ENCODE measurements at regions not wholly inside any gene's neighbourhood (a gene's known extent, or its start where the extent isn't known, plus 50 kb on each side); places are given as distances from the start of the nearest gene placed in this dataset.

GRCh38 chr2:120590841-120591240 lies 144.8 kb upstream of the GLI2 start:
- FAIRE-seq, result no peak

More at GRCh38 chr2:120590841-120591240, 144.8 kb upstream of the GLI2 start:
- H3K4me2 ChIP-seq (ENCODE audit: low read depth, low read length), result no peak overlapping the region
- BruUV-seq (replicated peaks), result no TSS peak
- no peak overlapping the region for H3K27ac ChIP-seq (ENCODE audit: extremely low read length, insufficient read depth, low read length)
- H3K4me3 ChIP-seq (replicated peaks in 1 of 3; ENCODE audit: insufficient read depth in 1 of 3, low read depth in 2 of 3, low read length in 3 of 3), result no peak overlapping the region
- H3K79me2 ChIP-seq (ENCODE audit: insufficient read depth, low read length), result no peaks in the 10 kb centered on the region
- no peak overlapping the region for H2AFZ ChIP-seq (ENCODE audit: low read length)
- CTCF ChIA-PET (ENCODE audit: low intra/inter-chr PET ratio, low total read pairs), result no interaction called here
- POLR2A ChIA-PET, result no interaction called here
- H3K9me3 ChIP-seq (ENCODE audit: low read length), result no peaks in the 10 kb centered on the region
- no peaks in the 10 kb centered on the region for H4K20me1 ChIP-seq (ENCODE audit: insufficient read depth, low read length)
- DNase-seq (ENCODE audit: low spot score), result no peak
- H3K9ac ChIP-seq (ENCODE audit: insufficient read depth, low read depth, low read length), result no peak overlapping the region
- ATAC-seq, result no peak
- TF ChIP-seq SATB2 (CRISPR knock-in tag; IDR thresholded peaks at IDR 0.05), result no peak
- no peak for TF ChIP-seq ZNF350 (CRISPR knock-in tag; IDR thresholded peaks at IDR 0.05; ENCODE audit: borderline replicate concordance, low read depth)
- TF ChIP-seq ZNF34 (CRISPR knock-in tag; IDR thresholded peaks at IDR 0.05; ENCODE audit: borderline replicate concordance), result no peak
- no peak for TF ChIP-seq THRA (CRISPR knock-in tag; IDR thresholded peaks at IDR 0.05; ENCODE audit: borderline replicate concordance)
- no peak for TF ChIP-seq MXD4 (CRISPR knock-in tag; IDR thresholded peaks at IDR 0.05)
- no peak for TF ChIP-seq BRD4 (CRISPR knock-in tag; IDR thresholded peaks at IDR 0.05)
- TF ChIP-seq ATM (IDR thresholded peaks at IDR 0.05; ENCODE audit: borderline replicate concordance), result no peak
- TF ChIP-seq, protein P1, sequence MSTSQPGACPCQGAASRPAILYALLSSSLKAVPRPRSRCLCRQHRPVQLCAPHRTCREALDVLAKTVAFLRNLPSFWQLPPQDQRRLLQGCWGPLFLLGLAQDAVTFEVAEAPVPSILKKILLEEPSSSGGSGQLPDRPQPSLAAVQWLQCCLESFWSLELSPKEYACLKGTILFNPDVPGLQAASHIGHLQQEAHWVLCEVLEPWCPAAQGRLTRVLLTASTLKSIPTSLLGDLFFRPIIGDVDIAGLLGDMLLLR (CRISPR knock-in tag; IDR thresholded peaks at IDR 0.05), result no peak
- TF ChIP-seq PBX3 (CRISPR knock-in tag; IDR thresholded peaks at IDR 0.05; ENCODE audit: borderline replicate concordance), result no peak
- no peak for TF ChIP-seq NCOA5 (CRISPR knock-in tag; IDR thresholded peaks at IDR 0.05)
- TF ChIP-seq ZNF160 (CRISPR knock-in tag; IDR thresholded peaks at IDR 0.05), result no peak
- TF ChIP-seq SYNCRIP (IDR thresholded peaks at IDR 0.05; ENCODE audit: insufficient read depth, low read depth, low read length), result no peak
- intact Hi-C loops (cut with micrococcal nuclease; ENCODE audit: unreplicated experiment), result no loop called here
- H3K27me3 ChIP-seq (ENCODE audit: control insufficient read depth in 1 of 2, insufficient read depth in 2 of 2, low read length in 2 of 2), result peaks cover 6 to 77% of the 10 kb centered on the region in 2 experiments
- no CpG with 5 or more reads among the region's 1 CpG for WGBS (ENCODE audit: low lambda C conversion rate)
- H3K4me1 ChIP-seq (ENCODE audit: insufficient read depth, low read length), result peaks cover 10% of the 10 kb centered on the region; the same call in 1 of the 2 replicates
- H3K36me3 ChIP-seq (replicated peaks in 1 of 2; ENCODE audit: control insufficient read depth in 1 of 2, insufficient read depth in 2 of 2, low read length in 2 of 2), result no peaks in the 10 kb centered on the region
- in situ Hi-C loops (cut with HindIII; ENCODE audit: extremely low pct_ligation_motif_present, low pct_unique_long_range_greater_than_20kb), result no loop called here
